ENCODE measurements at regions not wholly inside any gene's neighbourhood (a gene's known extent, or its start where the extent isn't known, plus 50 kb on each side); places are given as distances from the start of the nearest gene placed in this dataset.
"Not testable (repeated sequence)": the region's sequence is repeated elsewhere in the genome, so short reads cannot be mapped to it uniquely, and the experiment has no call there.

DNA sequence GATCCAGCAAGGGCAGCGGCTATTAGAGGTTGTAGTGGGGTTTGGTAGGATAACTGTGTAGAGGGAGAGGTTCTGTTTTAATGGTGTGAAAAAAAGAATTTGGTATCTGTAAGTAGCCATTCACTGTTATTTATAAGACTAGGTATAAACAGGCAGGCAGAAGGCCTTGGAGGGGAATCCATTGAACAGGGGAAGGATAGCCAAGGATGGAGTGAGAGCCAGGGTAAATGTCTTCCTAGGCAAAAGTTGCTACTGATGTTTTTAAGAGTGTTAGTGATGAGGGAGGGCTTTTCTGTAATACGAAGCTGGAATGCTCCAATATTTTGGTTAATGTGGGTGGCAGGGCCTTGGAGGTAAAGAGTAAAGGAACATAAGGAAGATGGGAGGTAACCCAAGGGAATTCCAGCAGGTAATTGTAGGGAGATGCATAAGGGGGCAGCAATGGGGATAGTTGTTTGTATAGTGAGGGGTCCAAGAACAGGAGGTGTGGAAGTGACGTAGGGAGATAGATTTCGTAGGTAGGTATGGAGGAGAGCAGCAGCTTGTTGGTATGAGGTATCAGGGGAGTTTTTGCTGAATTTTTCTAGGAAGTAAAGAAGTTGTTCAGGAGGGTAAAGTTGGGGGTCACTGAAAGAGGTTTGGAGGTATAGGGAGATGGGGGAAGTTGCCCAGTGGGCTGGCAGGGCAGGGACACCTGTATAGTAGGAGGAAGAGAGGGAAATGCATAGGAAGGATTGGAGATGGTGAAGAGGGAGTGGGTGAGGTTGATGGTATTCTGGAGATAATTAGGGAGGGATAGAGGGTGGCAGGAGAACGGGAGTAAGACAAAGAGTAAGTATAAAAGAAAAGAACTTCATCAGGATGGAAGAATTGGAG, 752.4 kb upstream of the ADGRB3 start:
- in situ Hi-C loops (cut with HindIII; ENCODE audit: low sequenced_read_pairs) = no loop called here

DNA sequence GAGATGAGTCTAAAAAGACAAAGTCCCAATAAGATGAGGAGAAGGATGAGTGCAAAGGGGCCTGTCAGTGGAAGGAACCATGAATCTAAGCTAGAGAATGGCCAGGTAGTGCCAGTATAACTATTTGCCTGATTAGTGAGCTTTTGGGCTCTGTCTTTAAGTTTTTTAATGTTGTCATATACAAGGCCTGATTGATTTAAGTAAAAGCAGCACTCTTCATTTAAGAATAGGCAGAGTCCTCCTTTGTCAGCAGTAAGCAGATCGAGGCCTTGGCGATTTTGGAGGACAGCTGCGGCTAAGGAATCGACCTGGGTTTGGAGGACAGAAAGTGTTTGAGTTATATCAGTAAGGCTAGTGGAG, 753.4 kb upstream of the ADGRB3 start:
- in situ Hi-C loops (cut with HindIII; ENCODE audit: low sequenced_read_pairs) = no loop called here

DNA sequence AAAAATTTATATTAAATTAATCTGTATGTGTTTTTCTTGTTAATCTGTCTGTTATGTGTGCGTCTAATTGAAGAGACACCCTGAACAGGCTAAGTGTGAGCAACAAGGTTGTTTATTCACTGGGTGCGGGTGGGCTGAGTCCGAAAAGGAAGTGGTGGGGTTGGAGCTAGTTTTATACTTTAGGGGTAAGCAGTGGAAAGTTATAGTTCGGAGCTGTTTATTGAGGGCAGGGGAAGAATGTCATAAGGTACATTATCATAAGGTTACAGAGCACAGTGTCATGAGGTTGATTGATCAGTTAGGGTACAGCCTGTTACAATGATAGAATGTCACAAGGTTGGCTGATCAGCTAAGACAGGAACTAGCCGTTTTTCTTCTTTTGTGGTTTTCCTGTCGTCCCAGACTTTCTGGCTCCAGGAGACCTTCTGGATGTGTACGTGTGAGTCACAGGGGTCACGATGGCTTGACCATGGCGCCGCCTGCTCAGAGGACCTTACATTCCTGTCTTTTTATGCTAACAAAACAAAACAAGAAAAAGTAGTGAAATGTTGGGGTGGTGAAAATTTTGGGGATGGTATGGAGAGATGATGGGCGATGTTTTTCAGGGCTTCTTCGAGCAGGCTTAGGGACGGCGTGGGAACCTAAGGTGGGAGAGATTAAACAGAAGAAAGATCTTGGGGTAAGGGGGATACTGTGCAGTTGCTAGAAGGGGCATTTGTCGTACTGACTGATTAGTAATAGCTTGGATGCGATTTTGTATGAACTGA, 754.0 kb upstream of the ADGRB3 start:
- in situ Hi-C loops (cut with HindIII; ENCODE audit: low sequenced_read_pairs) = no loop called here

DNA sequence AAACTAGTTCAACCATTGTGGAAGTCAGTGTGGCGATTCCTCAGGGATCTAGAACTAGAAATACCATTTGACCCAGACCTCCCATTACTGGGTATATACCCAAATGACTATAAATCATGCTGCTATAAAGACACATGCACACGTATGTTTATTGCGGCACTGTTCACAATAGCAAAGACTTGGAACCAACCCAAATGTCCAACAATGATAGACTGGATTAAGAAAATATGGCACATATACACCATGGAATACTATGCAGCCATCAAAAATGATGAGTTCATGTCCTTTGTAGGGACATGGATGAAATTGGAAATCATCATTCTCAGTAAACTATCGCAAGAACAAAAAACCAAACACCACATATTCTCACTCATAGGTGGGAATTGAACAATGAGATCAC, 754.7 kb upstream of the ADGRB3 start:
- in situ Hi-C loops (cut with HindIII; ENCODE audit: low sequenced_read_pairs) = not testable (repeated sequence)

DNA sequence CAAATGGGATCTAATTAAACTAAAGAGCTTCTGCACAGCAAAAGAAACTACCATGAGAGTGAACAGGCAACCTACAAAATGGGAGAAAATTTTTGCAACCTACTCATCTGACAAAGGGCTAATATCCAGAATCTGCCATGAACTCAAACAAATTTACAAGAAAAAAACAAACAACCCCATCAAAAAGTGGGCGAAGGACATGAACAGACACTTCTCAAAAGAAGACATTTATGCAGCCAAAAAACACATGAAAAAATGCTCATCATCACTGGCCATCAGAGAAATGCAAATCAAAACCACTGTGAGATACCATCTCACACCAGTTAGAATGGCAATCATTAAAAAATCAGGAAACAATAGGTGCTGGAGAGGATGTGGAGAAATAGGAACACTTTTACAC, 755.2 kb upstream of the ADGRB3 start:
- in situ Hi-C loops (cut with HindIII; ENCODE audit: low sequenced_read_pairs) = not testable (repeated sequence)

DNA sequence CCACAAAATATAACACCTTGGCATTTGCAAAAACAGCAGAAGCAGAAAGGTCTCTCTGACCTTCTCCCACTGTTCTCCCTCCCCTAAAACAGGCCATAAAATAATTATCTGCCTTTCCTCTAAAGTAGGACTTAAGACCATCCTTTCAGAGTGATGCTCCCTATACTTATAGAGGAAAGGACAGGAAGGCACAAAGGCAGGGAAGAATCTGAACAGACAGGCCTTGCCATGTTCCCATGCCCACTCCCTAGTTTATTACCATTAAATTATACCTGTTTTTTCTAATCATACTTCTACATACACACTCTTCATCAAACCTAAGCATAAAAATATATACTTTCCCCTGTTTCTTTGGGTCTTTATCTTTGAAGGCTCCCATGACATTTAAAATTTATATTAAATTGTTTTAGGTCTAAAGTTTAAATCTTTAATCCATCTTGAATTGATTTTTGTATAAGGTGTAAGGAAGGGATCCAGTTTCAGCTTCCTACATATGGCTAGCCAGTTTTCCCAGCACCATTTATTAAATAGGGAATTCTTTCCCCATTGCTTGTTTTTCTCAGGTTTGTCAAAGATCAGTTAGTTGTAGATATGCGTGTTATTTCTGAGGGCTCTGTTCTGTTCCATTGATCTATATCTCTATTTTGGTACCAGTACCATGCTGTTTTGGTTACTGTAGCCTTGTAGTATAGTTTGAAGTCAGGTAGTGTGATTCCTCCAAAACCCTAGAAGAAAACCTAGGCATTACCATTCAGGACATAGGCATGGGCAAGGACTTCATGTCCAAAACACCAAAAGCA, 755.8 kb upstream of the ADGRB3 start:
- in situ Hi-C loops (cut with HindIII; ENCODE audit: low sequenced_read_pairs) = not testable (repeated sequence)

DNA sequence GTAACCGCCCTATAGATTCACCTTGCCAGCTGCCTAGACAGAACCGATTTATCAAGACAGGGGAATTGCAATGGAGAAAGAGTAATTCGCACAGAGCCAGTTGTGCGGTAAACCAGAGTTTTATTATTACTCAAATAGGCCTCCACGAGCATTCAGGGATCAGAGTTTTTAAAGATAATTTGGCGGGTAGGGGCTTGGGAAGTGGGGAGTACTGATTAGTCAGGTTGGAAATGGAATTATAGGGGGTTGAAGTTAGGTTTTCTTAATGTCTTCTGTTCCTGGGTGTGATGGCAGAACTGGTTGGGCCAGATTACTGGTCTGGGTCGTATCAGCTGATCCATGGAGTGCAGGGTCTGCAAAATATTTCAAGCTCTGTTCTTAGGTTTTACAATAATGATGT, 756.9 kb upstream of the ADGRB3 start:
- in situ Hi-C loops (cut with HindIII; ENCODE audit: low sequenced_read_pairs) = not testable (repeated sequence)

DNA sequence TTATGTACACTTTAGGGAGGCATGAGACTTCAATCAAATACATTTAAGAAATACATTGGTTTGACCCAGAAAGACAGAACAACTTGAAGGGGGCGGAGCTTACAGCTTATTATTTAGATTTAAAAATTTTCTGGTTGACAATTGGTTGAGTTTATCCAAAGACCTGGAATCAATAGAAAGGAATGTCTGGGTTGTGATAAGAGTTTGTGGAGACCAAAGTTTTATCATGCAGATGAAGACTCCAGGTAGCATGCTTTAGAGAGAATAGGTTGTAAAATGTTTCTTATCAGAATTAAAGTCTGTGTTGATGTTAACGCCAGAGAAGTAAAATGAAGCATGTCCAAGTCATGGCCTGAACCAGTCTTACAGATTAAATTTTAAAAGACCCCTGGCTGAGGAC, 757.8 kb upstream of the ADGRB3 start:
- in situ Hi-C loops (cut with HindIII; ENCODE audit: low sequenced_read_pairs) = no loop called here

DNA sequence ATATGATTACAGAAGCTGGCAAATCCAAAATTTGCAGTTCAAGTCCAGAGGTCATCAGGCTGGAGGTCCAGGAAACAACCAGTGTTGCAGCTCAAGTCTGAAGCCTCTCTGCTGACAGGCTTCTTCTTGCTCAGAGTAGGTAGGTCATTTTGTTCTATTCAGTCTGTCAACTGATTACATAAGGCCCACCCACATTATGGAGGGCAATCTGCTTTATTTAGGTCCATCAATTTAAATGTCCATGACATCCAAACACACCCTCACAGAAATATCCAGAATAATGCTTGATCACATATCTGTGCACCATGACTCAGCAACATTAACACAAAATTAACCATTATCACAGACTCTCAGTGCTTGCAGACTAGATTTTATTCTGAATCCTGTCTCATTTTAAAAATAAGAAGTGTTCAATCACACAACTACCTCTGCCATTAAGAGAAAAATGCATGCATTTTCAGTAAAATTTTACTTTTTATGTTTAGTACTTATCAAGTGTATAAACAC, 759.2 kb upstream of the ADGRB3 start:
- in situ Hi-C loops (cut with HindIII; ENCODE audit: low sequenced_read_pairs) = no loop called here

DNA sequence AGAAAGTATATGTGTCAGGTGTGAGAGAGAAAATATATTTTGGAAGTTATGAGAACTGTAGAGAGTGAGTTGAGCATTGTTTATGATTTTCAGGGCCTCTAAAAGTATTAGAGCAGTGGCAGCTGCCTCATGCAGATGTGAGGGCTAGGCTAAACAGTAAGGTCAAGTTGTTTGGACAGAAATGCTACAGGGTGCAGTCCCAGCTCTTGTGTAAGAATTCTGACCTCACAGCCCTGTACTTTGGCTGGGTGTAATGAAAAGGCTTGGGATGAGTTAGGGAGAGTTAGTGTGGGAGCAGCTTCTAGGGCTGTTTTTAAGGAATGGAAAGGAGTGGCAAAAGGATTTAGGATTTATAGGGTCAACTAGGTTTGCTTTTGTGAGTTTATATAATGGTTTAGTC, 764.8 kb upstream of the ADGRB3 start:
- in situ Hi-C loops (cut with HindIII; ENCODE audit: low sequenced_read_pairs) = no loop called here

DNA sequence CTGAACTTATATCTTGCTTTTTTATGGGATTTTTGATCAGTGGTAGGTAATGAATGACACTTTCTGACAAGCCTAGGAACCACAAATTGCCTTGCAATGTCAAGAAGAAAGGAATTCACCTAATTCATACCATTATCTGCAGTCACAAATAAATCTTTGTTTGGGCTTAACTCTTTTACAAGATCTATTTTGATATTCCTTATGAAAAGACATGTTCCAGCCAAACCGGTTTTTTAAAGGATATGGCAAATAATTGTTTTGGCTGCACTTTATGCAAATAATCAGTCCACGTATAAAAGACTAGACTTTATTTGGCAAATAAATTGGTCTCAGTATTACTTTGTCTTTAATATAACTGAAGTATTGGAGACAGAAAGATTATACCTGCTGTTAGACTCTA, 771.7 kb upstream of the ADGRB3 start:
- in situ Hi-C loops (cut with HindIII; ENCODE audit: low sequenced_read_pairs) = no loop called here

DNA sequence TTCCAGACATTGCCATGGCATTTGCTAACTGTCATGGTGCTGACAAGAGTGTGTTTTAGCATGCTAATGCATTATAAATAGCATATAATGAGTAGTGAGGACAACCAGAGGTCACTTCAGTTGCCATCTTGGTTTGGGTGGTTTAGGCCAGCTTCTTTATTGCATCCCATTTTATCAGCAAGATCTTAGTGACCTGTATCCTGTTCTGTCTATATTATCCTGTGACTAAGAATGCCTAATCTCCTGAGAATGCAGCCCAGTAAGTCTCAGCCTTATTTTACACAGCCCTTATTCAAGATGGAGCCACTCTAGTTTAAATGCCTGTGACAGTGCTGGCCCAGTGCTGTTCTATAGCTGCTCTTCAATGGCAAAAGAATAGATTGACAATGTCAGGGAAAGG, 781.0 kb upstream of the ADGRB3 start:
- in situ Hi-C loops (cut with HindIII; ENCODE audit: low sequenced_read_pairs) = no loop called here

DNA sequence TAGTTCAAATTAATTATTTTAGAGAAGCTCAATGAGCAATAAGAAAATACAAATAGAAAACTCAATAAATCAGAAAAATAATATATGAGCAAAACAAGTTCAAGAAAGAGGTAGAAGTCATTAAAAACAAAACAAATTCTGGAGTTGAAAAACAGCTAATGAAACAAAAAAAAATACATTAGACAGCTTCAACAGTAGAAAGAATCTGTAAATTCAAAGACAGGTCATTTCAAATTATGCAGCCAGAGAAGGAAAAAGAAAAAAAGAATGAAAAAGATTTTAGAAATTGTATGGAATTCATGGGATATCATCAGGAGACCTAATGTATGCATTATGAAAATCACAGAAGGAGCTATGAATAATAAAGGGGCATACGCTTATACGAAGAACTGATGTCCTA, 795.3 kb upstream of the ADGRB3 start:
- in situ Hi-C loops (cut with HindIII; ENCODE audit: low sequenced_read_pairs) = no loop called here

DNA sequence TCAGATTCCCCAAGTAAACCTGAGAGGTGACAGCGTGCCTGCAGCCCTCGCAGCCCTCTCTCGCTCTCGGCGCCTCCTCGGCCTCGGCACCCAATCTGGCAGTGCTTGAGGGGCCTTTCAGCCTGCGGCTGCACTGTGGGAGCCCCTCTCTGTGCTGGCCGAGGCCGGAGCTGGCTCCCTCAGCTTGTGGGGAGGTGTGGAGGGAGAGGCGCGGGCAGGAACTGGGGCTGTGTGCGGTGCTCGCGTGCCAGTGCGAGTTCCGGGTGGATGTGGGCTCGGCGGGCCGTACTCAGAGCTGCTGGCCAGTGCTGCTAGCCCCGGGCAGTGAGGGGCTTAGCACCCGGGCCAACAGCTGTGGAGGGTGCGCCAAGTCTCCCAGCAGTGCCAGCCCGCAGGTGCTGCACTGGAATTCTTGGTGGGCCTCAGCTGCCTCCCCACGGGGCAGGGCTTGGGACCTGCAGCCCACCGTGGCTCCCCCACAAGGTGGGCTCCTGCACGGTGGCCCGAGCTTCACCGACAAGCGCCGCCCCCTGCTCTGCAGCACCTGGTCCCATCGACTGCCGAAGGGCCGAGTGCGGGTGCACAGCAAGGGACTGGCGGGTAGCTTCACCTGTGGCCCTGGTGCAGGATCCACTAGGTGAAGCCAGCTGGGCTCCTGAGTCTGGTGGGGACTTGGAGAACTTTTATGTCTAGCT, 809.7 kb upstream of the ADGRB3 start:
- in situ Hi-C loops (cut with HindIII; ENCODE audit: low sequenced_read_pairs) = no loop called here

DNA sequence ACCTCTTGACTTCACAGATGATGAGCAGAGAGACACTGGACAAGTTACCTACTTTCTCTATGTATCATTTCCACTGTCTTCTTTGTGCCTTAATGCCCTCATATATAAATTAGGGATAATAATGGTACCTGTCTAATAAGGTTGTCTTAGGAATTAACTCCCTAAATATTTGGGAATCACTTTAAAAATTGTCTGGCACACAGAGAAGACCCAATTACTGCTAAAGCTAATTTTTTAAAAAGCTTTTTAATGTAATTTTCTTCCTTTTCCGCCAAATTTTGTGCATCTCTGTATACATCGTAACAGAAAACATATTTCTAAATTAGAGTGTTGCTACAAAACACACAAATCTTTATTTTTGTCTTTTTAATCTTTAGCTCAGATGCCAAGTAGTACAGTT, 816.8 kb upstream of the ADGRB3 start:
- in situ Hi-C loops (cut with HindIII; ENCODE audit: low sequenced_read_pairs) = no loop called here

DNA sequence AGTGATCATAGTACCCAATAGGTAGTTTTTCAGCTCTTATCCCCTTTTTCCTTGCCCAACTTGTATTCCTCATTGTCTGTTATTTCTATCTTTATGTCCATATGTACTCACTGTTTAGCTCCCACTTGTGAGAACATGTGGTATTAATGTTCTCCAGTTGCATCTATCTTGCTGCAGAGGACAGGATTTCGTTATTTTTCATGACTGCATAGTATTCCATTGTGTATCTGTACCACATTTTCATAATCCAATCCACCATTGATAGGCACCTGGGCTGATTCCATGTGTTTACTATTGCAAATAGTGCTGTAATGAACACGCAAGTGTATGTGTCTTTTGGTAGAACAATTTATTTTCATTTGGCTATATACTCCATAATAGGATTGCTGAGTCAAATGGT, 819.5 kb upstream of the ADGRB3 start:
- in situ Hi-C loops (cut with HindIII; ENCODE audit: low sequenced_read_pairs) = no loop called here

DNA sequence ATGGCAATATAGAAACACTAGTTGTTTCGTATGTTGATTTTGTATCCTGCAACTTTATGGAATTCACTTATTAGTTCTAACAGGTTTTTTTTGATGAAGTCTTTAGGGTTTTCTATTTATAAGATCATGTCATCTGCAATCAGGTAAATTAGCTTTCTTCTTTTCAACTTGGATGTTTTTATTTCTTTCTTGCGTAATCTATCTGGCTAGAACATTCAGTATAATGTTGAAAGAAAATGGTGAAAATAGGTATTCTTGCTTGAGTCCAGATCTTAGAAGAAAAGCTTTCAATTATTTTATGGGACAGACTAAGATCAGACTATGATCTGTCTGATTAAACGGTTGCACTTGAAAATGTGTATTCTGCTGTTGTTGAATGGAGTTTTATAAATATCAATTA, 820.8 kb upstream of the ADGRB3 start:
- in situ Hi-C loops (cut with HindIII; ENCODE audit: low sequenced_read_pairs) = no loop called here

DNA sequence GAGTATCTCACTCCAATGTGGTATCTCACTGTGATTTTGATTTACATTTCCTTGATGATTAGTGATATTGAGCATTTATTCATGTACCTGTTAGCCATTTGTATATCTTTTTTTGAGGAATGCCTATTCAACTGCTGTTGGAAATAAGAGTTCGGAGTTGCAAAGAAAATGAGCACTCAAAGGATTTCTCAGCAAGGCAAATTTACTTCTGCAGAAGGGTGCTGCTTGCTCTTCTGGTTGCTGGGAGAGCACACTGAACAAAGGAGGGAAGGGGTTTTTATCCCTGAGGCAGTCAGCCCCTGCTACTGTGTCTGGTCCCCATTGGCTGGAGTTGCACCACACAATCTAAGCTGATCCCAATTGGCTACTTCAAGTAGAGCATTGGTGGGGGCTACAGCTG, 822.4 kb upstream of the ADGRB3 start:
- in situ Hi-C loops (cut with HindIII; ENCODE audit: low sequenced_read_pairs) = no loop called here

DNA sequence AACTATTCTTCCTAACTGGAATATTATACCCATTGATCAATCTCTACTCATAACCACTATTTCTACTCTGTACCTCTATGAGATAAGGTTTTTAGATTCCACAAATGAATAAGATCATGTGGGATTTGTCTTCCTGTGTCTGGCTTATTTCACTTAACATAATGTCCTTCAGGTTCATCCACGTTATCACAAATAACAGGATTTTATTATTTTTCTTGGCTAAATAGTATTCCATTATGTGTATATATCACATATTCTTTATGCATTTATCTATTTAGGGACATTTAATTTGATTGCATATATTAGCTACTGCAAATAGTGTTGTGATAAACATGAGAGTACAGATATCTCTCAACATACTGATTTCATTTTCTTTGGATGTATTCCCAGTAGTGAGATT, 823.0 kb upstream of the ADGRB3 start:
- in situ Hi-C loops (cut with HindIII; ENCODE audit: low sequenced_read_pairs) = no loop called here

DNA sequence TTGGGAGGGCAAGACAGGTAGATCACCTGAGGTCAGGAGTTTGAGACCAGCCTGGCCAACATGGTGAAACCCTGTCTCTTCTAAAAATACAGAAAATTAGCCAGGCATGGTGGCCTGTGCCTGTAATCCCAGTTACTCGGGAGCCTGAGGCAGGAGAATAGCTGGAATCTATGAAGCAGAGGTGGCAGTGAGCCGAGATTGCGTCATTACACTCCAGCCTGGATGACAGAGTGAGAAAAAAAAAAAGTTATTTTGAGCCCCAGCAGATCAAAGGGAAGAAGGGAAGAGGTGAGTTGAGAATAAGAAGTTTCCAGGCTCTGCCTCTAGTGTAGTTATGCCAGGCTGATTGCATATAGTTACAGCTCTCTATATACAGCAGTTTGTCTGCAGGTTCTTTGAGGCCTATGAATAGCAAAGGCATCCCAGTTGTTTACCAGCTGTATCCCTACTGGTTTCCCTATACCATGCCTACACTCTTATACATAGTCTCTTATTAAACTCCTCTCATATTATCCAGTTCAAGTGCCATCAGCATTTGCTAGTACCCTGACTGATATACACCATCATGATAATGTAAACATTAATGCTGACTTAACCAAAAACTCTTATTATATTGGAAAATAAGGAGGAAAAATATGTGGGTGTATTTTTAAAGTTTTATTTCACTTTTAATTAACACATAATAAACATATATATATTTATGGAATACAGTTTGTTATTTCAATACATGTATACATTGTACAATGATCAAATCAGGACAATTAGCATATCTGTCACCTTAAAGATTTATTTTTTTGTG, 823.6 kb upstream of the ADGRB3 start:
- in situ Hi-C loops (cut with HindIII; ENCODE audit: low sequenced_read_pairs) = no loop called here
